PC-3 (cell line): ENCODE measurements at regions not wholly inside any gene's neighbourhood (a gene's known extent, or its start where the extent isn't known, plus 50 kb on each side); places are given as distances from the start of the nearest gene placed in this dataset.

Experiments used
- EZH2 ChIP-seq: fragments of 300-600 bp; sonication (generic); IDR thresholded peaks from one replicate; pipeline ENCODE4 v1.6.1; 2017; ENCODE audit warnings: antibody characterized with exemption, mild to moderate bottlenecking, low read length; ENCODE audit not compliant: unreplicated experiment
- TF ChIP-seq, protein P1 (sequence below): fragments of 300-600 bp; sonication (generic); conservative IDR thresholded peaks from 2 replicates; pipeline ENCODE4 v1.5.1; 2017; ENCODE audit warnings: antibody characterized with exemption, low read depth, mild to moderate bottlenecking, low read length

DNA sequence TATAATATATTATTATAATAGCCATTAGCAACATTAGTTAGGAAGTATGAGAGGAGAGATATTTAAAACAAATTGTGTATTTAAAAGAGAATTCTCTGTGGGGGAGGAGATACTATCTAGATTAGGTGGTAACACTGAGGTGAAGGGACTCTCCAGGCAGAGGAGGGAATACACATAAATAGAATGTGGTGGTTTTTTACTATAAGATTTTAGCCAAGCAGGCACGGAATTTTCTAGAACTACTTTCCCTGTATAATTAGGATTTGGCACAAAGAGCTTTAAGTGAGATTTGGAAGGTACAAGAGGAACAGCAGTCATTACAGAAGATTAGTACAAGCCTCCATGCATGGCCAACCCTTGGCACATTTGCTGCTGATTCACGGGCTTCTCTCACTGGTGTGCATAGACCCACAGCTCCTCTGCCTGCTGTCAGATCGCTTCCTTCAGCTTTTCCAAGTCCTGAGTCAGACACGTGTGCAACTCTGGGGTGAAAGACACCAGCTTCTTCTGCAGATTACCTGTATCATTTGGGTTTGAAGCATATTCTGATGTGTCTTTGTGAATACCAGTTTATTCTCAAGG, 685.5 kb downstream of the KCTD8 start:
- TF ChIP-seq, protein P1, sequence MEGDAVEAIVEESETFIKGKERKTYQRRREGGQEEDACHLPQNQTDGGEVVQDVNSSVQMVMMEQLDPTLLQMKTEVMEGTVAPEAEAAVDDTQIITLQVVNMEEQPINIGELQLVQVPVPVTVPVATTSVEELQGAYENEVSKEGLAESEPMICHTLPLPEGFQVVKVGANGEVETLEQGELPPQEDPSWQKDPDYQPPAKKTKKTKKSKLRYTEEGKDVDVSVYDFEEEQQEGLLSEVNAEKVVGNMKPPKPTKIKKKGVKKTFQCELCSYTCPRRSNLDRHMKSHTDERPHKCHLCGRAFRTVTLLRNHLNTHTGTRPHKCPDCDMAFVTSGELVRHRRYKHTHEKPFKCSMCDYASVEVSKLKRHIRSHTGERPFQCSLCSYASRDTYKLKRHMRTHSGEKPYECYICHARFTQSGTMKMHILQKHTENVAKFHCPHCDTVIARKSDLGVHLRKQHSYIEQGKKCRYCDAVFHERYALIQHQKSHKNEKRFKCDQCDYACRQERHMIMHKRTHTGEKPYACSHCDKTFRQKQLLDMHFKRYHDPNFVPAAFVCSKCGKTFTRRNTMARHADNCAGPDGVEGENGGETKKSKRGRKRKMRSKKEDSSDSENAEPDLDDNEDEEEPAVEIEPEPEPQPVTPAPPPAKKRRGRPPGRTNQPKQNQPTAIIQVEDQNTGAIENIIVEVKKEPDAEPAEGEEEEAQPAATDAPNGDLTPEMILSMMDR: no peak
- TF ChIP-seq EZH2: no peak
